Spleen (tissue), 7 donors: ENCODE measurements at regions not wholly inside any gene's neighbourhood (a gene's known extent, or its start where the extent isn't known, plus 50 kb on each side); places are given as distances from the start of the nearest gene placed in this dataset.

Experiments used
- CTCF ChIP-seq, 11 experiments: fragments of 200-600 bp in 7 of 11; fragments of 450-650 bp in 4 of 11; sonication (generic) in 4 of 11; IDR thresholded peaks in 8 of 11; conservative IDR thresholded peaks in 3 of 11; 1 replicate in 7 of 11; 2 replicates in 4 of 11; pipeline versions ENCODE4 v1.4.0 to v1.8.0; 2016 to 2021; ENCODE audit warnings: antibody characterized with exemption in 11 of 11, inconsistent platforms in 4 of 11, mild to moderate bottlenecking in 1 of 11
- POLR2A ChIP-seq, 3 donors: fragments of 450-650 bp; IDR thresholded peaks; one replicate each; pipeline ENCODE4 v1.5.1; 2017; ENCODE audit warnings: antibody characterized with exemption in 3 of 3, mild to moderate bottlenecking in 1 of 3
- POLR2AphosphoS5 ChIP-seq, 3 donors: sonication (generic); formaldehyde crosslinking; IDR thresholded peaks; one replicate each; pipeline ENCODE4 v1.5.1; 2017; ENCODE audit warnings: antibody characterized with exemption in 3 of 3
- donor health status: DM: no; HTN: no; CAD: no; lungs with moderate emphysema.
- donor health status: DM: no; HTN: no; CAD: no.
- donor health status: DM: no; HTN: no; CAD: no.

GRCh38 chr3:110344487-110344886, 727.1 kb upstream of the NECTIN3 start:
- TF ChIP-seq CTCF (IDR thresholded peaks at IDR 0.05 in 8 of 11, conservative IDR thresholded peaks at IDR 0.05 in 3 of 11) (no peak), POLR2A (IDR thresholded peaks at IDR 0.05) (no peak), POLR2AphosphoS5 (IDR thresholded peaks at IDR 0.05) (no peak)
